ENCODE measurements at regions not wholly inside any gene's neighbourhood (a gene's known extent, or its start where the extent isn't known, plus 50 kb on each side); places are given as distances from the start of the nearest gene placed in this dataset.
"Not testable (repeated sequence)": the region's sequence is repeated elsewhere in the genome, so short reads cannot be mapped to it uniquely, and the experiment has no call there.

- no peak for DNase-seq
Measured at GRCh38 chr6:44723439-44724197, 336.1 kb downstream of the CDC5L start.

- no peak for DNase-seq
Measured at GRCh38 chr6:44725070-44725469, 337.6 kb downstream of the CDC5L start.

- DNase-seq: no peak
Measured at GRCh38 chr6:44727651-44728630, 340.4 kb downstream of the CDC5L start.

- DNase-seq: no peak
Measured at GRCh38 chr6:44730771-44731391, 343.4 kb downstream of the CDC5L start.

GRCh38 chr6:44731485-44732095, 344.1 kb downstream of the CDC5L start:
- no peak for DNase-seq

GRCh38 chr6:44732243-44732642, 344.7 kb downstream of the CDC5L start:
- no peak for DNase-seq

- DNase-seq: no peak
Measured at GRCh38 chr6:44733126-44733525, 345.6 kb downstream of the CDC5L start.

GRCh38 chr6:44733868-44734267, 346.4 kb downstream of the CDC5L start:
- DNase-seq: no peak

- no peak for DNase-seq
Measured at GRCh38 chr6:44734886-44735629, 347.6 kb downstream of the CDC5L start.

GRCh38 chr6:44735630-44735963, 348.1 kb downstream of the CDC5L start:
- no peak for DNase-seq

GRCh38 chr6:44737341-44737740, 349.8 kb downstream of the CDC5L start:
- no peak for DNase-seq

- DNase-seq: no peak
Measured at GRCh38 chr6:44737829-44738528, 350.5 kb downstream of the CDC5L start.

- DNase-seq: no peak
Measured at GRCh38 chr6:44738601-44739146, 351.2 kb downstream of the CDC5L start.

GRCh38 chr6:44739181-44739580, 351.7 kb downstream of the CDC5L start:
- no peak for DNase-seq

GRCh38 chr6:44740566-44741120, 353.1 kb downstream of the CDC5L start:
- DNase-seq: no peak

GRCh38 chr6:44742201-44742600, 354.7 kb downstream of the CDC5L start:
- DNase-seq: no peak

GRCh38 chr6:44742828-44743372, 355.4 kb downstream of the CDC5L start:
- DNase-seq: no peak

GRCh38 chr6:44760116-44760515, 372.6 kb downstream of the CDC5L start:
- DNase-seq: not testable (repeated sequence)

GRCh38 chr6:44761046-44761445, 373.5 kb downstream of the CDC5L start:
- no peak for DNase-seq

GRCh38 chr6:44762496-44762895, 375.0 kb downstream of the CDC5L start:
- DNase-seq: no peak
